Spleen (tissue), 7 donors: ENCODE measurements at regions not wholly inside any gene's neighbourhood (a gene's known extent, or its start where the extent isn't known, plus 50 kb on each side); places are given as distances from the start of the nearest gene placed in this dataset.

ENCODE experiments used
- CTCF ChIP-seq, 11 experiments: fragments of 200-600 bp in 7 of 11; fragments of 450-650 bp in 4 of 11; sonication (generic) in 4 of 11; IDR thresholded peaks in 8 of 11; conservative IDR thresholded peaks in 3 of 11; 1 replicate in 7 of 11; 2 replicates in 4 of 11; pipeline versions ENCODE4 v1.4.0 to v1.8.0; 2016 to 2021; ENCODE audit warnings: antibody characterized with exemption in 11 of 11, inconsistent platforms in 4 of 11, mild to moderate bottlenecking in 1 of 11
- POLR2A ChIP-seq, 3 donors: fragments of 450-650 bp; IDR thresholded peaks; one replicate each; pipeline ENCODE4 v1.5.1; 2017; ENCODE audit warnings: antibody characterized with exemption in 3 of 3, mild to moderate bottlenecking in 1 of 3
- donor health status: DM: no; HTN: no; CAD: no; lungs with moderate emphysema.
- donor health status: DM: no; HTN: no; CAD: no.
- donor health status: DM: no; HTN: no; CAD: no.

GRCh38 chr3:24565656-24566055 is 71.0 kb upstream of the THRB start:
- no peak for TF ChIP-seq CTCF (IDR thresholded peaks at IDR 0.05 in 8 of 11, conservative IDR thresholded peaks at IDR 0.05 in 3 of 11)
- no peak for TF ChIP-seq POLR2A (IDR thresholded peaks at IDR 0.05)
